NCI-H69 (cell line): ENCODE measurements at regions not wholly inside any gene's neighbourhood (a gene's known extent, or its start where the extent isn't known, plus 50 kb on each side); places are given as distances from the start of the nearest gene placed in this dataset.

Source experiments
- DNase-seq: peaks from one replicate; lab custom pipeline; 2025; lab: John Stamatoyannopoulos, UW

DNA sequence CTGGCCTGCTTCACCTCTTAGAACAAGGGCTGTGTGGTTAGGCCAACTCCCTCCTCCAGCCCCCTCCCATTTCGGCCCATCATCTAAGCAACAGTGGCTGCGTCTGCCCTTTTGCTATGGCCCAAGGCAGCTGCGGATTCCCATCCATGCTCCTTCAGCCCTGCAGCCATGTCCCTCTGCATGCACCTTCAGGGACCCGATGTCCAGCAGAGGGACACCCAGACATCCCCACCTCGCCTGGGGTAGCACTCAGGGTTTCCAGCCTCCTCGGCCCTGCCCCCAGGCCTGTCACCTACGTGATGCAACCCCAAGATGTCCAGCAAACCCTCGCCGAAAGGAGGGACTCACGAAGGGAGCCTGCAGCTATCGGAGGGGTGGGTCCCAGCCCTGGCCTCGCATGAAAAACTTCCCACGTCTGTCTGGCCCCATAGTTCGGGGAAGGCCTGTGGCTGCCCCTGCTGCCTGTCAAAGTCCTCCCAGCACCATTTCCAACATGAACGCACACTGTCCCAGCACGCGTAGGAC, 194.4 kb downstream of the CTTN start:
- DNase-seq, result no peak

DNA sequence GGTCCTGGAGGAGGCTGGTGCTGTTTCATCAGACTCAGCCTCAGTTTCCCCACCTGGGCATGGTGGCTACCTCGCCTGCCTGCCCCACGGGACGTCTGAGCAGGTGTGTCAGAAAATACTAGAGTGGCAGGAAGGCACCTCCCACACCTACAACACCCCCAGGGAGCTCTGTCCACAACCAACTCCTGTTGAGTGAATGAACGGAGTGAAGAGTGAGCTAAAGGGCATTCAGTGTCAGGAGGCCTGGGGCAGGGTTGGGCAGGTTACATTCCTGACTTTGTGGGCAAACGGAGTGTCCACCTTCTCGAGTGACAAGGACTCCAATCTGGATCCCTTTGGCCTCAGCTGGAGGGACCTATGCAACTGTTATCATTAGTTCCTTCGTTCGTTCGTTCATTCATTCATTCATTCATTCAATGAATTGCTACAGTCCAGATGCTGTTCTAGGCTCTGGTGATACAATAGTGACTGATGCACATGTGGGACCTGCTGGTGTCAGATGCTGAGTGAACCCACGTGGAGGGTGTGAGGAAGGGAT, 195.2 kb downstream of the CTTN start:
- DNase-seq, result no peak

DNA sequence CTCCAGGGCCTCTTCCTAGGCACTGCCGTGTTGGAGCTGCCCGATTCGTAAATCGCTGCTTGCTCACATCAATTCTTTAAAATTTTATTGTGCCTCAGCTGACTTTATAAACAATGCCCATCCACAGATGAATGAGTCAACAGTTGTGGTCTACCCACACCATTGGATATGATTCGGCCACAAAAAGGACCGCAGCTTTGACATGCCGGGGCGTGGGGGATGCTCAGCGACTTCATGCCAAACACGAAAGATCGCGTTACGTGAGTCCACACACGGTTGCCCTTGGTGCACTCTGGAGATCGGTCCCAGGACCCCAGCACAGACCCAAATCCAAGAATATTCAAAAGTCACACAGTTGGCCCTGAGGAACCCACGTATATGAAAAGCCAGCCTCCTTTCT, 195.7 kb downstream of the CTTN start:
- DNase-seq, result no peak

DNA sequence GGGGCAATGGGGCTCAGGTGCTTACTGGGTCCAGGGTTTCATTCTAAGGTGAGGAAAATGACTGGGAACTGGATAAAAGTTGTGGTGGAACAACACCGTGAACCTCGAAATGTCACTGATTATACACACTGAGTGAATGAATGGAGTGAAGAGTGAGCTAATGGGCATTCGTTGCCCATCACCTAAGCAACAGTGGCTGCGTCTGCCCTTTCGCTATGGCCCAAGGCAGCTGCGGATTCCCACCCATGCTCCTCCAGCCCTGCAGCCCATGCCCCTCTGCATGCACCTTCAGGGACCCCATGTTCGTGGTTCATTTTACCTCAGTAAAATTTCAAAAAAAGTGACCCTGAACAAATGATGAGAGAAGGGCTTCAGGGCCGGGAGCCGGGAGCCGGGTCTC, 196.3 kb downstream of the CTTN start:
- no peak for DNase-seq

GRCh38 chr11:70595016-70595415, 196.7 kb downstream of the CTTN start:
- no peak for DNase-seq

- no peak for DNase-seq
Observed at GRCh38 chr11:70595452-70595851, 197.1 kb downstream of the CTTN start.

- no peak for DNase-seq
Observed at GRCh38 chr11:70596091-70596490, 197.8 kb downstream of the CTTN start.

DNA sequence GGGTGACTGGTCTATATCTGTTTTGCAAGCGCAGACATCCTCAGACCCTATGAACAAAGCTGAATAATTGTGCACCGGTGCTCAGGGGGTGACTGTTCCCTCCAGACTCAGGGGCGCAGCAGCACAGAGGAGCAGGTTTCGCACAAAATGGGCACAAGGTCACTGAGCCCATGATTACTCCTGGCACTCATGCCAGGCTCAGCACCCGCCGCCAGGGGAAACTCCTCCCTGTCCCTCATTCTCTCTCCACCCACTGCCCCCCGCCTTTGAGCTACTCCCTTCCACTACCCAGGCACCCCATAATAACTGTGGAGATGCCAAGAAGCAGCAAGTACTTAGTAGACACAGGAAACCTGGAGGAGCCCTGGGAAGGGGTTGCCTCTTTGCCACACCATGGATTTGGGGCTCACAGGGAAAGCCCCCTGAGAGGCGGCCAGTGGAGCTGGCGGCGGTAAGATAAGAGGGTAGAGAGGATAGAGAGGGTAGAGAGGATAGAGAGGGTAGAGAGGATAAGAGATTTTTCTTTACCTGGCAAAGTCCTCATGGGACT, 198.8 kb downstream of the CTTN start:
- DNase-seq, result no peak

GRCh38 chr11:70597751-70598625, 199.7 kb downstream of the CTTN start:
- DNase-seq, result no peak

GRCh38 chr11:70600911-70601415, 202.6 kb downstream of the CTTN start:
- DNase-seq, result peak; percentile 17

DNA sequence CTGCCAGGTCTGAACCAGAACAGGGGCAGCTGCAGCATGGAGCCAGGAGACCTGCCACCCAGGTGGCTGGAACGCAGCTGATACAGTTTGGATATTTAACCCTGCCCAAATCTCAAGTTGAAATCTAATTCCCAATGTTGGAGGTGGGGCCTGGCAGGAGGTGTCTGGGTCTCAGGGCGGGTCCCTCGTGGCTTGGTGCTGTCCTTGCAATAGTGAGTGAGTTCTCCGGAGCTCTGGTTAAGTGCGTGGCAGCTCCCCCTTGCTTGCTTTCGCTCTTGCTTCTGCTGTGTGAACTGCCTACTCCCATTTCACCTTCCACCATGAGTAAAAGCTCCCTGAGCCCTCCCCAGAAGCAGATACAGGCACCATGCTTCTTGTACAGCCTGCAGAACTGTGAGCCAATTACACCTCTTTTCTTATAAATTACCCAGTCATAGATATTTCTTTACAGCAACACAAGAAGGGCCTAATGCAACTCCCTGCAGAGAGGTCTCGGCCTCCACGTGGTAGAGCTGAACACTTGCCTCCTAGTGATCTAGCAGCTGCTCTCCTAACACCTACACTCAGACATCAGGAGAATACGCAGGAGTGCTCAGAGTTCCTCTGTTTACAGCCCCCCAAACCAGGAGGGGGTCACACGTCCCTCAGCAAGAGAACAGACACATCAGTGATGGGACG, 203.7 kb downstream of the CTTN start:
- DNase-seq, result peak; percentile 95

GRCh38 chr11:70603114-70603755, 204.9 kb downstream of the CTTN start:
- peak; percentile 81 for DNase-seq

DNA sequence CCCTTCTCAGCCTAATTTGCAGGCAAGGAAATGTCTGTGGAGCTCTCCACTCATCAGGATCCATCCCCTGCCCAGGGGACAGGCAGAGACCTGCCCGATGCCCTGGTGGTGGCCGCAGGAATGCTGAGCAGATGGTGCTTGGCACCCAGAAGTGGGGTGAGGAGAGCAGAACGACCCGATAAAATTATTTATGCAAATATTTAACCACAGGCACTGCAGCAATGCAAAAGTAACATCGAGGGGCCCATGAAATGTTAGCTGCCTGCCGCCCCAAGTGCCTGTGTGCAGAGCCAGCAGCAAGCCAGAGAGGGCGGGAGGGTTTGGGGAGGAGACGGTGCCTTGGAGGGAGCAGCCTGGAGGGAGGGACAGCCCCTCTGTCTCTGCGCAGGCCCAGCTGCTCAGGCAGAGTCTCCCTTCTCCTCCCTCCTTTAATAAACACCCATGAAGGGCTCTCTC, 205.5 kb downstream of the CTTN start:
- DNase-seq, result peak; percentile 91

DNA sequence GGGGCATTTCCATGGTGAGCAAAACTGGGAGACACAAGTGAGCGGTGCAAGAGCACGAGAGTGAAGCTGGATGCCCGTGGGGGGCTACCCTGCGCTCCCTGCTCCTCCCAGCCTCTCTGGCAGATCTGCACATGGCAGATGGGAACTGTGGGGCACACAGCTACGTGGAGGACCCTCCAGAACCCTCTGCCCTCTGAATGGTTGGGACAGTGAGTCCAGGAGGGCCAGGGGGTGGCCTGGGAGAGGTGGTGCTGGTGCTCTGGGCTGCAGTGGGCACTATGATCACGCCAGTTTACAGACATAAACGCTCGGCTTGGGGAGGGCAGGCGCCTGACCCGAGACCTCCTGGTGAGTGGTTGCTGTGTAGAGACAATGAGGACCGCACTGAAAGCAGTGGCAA, 205.9 kb downstream of the CTTN start:
- no peak for DNase-seq

GRCh38 chr11:70604630-70605467, 206.5 kb downstream of the CTTN start:
- peak; percentile 16 for DNase-seq

- DNase-seq, result no peak
Observed at GRCh38 chr11:70605468-70605815, 207.1 kb downstream of the CTTN start.

- DNase-seq, result no peak
Observed at GRCh38 chr11:70605846-70606245, 207.5 kb downstream of the CTTN start.

DNA sequence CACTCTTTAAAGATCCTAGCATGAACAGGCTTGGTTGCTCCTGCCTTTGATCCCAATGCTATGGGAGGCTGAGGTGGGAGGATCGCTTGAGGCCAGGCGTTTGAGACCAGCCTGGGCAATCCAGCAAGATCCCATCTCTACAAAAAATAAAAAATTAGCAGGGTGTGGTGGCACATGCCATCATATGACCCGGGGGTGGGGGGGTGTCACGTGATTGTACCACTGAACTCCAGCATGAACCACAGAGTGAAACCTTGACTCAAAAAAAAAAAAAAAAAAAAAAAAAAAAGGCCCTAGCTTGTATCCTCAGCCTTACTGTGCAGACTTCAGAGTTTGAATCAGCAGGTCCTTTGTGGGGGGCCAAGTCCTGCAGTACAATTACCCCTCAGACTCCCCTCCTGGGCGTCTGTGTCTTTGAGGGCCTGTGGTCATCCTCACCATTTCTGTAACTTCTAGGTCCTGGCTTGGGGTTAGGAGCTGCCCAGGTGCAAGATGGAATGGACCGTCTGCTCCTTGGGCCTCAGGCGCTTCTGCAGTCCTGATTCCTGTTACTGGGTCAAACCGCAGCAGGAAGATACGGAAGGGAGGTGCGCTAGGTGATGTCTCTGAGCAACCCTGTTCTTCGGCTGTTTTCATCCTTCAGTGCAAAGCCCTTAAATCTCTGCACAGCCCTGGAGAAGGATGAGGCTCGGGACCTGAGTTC, 208.1 kb downstream of the CTTN start:
- no peak for DNase-seq

GRCh38 chr11:70606951-70607330, 208.6 kb downstream of the CTTN start:
- DNase-seq, result no peak

DNA sequence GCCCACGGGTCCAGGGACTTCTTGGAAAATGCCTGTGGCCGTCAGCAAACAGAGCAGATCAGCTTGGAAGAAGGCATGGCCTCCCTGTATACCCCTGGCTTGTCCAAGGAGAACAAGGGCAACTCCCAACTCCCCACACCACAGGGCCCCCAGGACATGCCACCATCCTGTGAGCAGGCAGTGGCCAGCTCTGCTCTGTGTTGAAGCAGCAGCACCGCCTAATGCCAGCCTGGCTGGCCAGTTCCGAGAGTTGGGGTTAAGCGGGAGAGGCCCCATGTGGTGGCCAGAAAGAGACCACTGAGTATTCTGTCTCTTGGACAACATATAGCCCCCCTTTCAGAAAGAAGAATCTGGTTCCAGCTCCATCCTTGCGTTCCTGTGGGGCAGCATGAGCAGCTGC, 209.2 kb downstream of the CTTN start:
- DNase-seq, result no peak
